ENCODE measurements at regions not wholly inside any gene's neighbourhood (a gene's known extent, or its start where the extent isn't known, plus 50 kb on each side); places are given as distances from the start of the nearest gene placed in this dataset.

DNA sequence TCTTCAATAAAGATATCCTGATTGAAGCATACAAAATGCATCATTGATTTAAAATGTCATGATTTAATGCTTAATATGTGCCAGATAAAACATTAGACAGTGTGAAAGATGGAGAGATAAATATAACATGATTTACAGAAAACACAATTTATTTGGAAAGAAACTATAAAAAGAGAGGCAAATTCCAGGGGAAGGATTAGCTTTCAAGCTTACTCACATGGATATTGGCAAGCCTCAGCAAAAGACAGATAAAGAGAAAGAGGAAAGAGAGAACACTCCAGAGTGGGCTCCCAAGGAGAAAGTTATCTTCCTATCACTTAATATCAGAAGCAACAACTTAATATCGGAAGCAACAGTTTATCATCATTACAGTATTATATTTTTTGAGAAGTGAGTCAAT lies 1036.5 kb downstream of the SQOR start:
- no peak for DNase-seq

DNA sequence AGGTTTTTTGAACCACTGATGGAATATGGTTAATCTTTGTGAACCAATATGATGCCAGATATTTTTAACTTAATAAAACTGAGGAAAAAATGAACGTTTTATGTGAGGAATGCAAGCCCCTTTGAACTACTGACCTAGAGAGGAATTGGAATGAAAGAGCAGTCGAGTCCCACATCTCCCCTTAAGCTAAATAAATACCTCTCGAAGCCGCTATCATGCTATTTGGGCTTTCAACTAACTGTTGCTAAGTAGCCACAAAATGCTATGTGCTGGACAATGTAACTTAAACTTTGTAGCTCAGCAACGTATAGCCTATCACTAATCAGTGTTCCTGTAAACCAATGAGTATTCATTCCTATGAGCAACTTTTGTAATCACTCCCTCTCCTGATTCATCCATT lies 1037.2 kb downstream of the SQOR start:
- DNase-seq: no peak

DNA sequence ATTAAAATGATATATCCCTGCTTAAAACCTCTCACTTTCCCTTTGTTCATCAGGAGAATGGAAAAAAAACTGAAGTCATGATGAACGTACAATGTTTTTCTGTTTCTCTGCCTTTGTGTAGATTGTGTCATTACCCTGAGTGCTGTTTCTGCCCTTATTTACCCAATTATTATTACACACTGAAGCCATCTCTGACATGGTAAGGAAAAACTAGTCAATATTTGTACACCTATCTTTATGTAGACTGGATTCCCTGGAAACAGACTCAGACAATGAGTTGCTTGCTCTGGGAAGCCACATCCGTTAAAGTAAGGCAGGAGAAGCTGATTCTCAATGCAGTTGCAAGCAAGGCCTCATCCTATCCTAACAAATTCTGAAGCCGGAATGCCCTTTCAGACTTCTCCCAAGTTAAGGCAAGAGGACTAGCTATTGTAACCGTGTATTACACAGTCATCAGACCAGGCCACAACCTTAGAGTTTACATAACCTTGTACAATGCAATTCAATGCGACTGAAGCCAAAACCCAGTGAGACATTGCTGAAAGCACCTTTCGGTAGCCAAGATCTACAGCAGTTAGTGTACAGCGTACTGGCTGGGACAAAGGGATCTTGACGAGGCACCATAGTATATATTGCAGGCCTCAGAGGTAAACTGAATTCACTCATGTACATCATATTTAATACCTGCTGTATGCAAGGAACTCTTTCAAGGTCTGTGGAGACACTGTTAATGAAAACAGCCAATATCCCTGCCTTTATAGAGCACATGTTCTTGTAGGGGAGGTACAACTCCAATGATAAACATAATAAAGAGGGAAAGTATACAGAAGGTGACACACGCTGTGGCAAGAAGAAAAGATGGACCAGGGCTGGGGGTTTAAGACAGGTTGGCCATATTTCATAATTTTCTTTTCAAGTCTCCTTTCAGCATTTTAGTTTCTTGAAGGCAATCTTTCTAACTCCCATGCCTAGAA lies 1040.8 kb upstream of the SEMA6D start:
- DNase-seq: no peak

DNA sequence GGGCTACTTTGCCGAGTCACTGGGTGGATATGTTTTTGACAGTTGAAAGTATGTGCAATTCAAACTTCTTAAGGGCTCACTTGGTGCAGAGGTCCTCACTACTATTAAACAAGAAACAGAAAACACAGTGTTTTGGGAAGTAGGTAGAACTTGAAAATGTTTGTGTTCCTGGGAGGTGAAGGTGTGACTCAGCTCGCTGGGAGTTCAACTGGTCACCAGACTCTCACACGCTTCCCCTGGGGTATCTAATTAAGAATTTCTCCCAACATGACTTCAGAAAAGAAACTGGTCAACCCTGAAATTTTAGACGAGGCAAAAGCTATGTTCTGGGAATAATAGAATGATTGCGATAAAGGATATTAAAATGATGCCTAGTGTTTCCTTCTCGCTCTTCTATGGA lies 1039.8 kb upstream of the SEMA6D start:
- no peak for DNase-seq

DNA sequence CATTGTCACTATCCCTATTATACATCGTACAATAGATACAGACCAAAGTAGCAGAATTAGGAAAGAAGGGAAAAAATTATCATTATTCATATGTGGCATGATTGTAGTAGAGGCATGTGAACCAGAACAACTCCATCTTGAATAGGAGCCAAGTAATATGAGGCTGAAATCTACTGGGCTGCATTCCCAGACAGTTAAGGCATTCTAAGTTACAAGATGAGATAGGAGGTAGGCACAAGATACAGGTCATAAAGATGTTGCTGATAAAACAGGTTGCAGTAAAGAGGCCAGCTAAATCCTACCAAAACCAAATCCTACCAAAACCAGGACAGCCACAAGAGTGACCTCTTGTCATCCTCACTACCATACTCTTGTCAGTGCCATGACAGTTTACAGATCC lies 1035.4 kb upstream of the SEMA6D start:
- no peak for DNase-seq

DNA sequence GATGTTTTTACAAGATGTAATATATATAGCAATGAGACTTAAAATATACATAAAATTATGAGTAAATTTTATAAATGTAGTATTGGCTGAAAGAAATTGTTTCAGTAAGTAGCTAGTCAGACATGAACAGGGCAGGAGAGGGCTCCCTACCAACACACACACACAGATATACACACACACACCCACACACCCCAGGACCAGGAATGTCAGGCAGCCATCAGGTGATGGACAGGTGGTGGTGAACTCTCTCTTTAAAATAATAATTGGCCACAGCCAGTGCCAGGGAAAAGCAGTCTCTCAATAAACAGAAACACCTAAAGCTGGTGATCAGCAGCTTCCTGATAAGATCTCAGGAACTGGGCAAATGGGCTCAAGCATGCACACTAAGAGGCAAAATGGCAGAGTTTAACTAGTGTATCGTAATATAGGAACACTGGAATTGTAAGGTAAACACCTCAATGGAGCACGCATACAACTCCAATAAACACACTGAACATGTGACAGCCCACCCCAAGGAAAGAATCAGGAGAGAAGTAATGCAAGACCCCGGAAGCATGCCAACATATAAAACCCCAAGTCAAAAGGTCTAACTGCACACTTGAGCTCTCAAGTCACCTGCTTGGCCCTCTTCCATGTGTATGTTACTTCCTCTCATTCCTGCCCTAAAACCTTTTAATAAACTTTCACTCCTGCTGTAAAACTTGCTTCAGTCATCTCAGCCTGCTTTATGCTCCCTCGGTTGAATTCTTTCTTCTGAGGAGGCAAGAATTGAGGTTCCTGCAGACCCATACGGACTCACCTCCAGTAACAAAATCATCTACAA lies 1034.1 kb upstream of the SEMA6D start:
- DNase-seq: no peak

- no peak for DNase-seq
These were observed 1032.2 kb upstream of the SEMA6D start for GRCh38 chr15:46685096-46685495.

DNA sequence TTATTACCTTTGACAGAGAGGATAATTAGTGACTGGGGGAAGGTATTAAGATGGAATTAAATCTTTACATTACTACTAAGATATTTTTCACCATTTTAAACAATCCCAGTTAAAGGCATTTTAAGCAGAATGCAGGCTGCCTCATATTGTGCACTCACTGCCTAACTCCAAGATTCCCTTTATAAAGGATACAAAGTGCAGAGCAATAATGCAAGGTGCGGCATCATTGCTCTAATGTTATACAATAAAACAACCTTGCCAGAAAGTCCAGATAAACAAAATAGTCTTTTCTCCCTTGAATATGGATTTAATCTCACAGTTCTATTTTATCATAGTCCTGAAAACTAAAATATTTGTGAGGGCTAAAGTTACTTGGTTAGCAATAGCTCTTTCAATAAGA lies 1031.6 kb upstream of the SEMA6D start:
- no peak for DNase-seq

GRCh38 chr15:46696281-46696680 lies 1021.0 kb upstream of the SEMA6D start:
- DNase-seq: no peak

DNA sequence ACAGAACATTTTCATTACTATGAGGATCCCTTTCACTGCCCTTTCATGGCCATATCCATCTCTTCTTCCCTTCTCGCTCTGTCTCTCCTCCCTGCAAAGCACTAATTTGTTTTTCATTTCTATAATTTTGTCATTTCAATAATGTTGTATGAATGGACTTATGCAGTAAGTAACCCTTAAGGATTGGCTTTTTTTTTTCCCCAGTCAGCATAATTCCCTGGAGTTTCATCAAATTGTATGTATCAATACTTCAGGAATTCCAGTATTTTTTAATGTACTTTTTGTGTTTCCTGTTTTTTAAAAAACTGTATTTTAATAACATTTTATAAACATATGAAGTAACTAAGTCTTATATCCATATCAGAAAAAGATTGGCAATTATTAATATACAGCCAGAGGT lies 1016.0 kb upstream of the SEMA6D start:
- no peak for DNase-seq

- no peak for DNase-seq
These were observed 1015.4 kb upstream of the SEMA6D start for GRCh38 chr15:46701896-46702295.

DNA sequence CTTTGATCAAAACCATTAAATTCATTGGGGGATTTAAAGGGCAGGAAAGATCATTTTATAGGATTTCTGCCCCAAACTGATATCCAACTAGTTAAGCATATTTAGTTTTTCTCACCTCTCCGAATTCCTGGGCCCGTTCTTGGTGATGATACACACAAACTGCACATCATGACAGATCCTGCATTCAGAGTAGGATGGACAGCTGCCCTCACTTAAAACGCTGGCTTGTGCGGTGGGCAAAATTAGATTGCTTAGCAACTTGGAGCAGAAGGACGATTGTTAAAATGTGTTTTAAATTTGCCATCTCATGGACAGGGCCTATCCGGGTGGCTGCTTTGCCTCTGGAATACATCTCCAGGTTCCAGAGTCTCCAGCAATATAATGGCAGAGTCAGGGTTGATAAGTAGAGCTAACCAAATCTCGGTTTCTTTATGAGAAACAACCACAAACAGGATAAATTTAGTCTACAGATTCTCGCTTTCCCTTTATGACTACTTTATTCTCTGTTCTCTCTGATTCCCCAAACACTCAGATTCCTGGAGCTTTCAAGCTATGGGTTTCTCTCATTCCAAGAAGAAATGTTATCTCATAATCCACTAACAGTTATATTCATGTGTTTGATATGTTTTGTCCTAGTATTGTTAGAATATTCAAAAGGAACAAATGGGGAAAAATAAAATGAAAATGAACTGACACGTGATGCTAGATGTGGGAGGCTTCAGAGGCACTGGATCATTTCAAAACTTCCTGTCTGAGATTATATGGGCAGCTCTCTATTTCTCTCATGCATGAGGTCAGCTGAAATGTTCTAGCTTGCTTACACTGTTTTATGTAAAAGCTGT lies 1014.1 kb upstream of the SEMA6D start:
- no peak for DNase-seq

- no peak for DNase-seq
These were observed 1013.3 kb upstream of the SEMA6D start for GRCh38 chr15:46703871-46704637.

DNA sequence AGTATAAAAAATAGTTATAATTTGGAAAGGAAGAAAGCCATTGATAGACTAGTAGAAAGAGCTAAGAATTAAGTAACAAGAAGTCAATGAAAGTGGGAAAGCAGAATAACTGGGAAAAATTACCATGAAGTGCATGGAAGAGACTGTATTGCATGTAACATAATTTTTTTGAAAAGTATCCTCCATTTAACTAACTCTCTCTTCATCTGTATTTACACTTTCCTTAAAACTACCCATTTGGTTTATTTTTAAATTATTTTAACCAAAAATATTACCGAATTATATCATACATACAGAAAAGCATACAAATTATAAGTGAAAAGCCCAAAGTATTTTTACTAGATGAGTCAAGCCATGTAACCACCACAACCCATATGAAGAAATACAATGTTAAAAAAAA lies 1009.9 kb upstream of the SEMA6D start:
- DNase-seq: no peak

DNA sequence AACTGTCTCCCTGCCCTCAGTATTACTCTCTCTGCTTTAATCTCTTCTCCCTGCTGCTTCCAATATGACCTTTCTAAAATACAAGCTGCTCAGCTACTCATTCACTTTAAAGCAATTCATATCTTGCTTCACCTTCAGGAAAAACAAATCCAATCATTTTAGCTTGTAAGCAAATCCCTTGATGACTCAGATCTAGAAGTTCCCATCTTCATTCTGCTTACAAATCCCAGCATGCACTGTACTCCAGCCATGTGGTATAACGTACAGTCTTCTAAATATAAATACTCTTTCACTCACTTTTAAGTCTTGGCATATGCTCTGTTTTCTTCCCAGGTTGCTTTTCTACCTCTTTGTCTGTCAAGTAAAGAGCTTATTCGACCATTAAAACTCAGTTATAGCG lies 1009.1 kb upstream of the SEMA6D start:
- no peak for DNase-seq

GRCh38 chr15:46709460-46710083 lies 1007.7 kb upstream of the SEMA6D start:
- DNase-seq: no peak

GRCh38 chr15:46710401-46710960 lies 1006.8 kb upstream of the SEMA6D start:
- no peak for DNase-seq

- DNase-seq: no peak
These were observed 1004.3 kb upstream of the SEMA6D start for GRCh38 chr15:46713045-46713444.

DNA sequence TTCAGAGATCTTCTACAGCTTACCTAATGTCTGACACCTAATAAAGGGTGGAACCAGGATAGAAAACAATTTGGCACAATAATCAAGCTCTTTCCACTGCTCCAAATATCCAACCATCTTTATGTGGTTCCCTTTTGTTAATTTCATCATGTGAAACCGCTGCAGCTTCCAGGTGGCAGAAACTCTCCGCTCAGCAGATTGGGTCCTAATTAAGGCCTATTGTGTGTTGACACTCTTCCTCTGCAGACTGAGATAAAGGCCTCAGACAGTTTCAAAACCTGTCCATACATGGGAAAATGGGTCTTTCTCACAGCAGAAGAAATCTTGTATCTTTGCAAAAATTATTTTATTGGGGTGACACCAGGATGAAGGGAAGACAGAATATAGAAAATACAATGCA lies 1002.4 kb upstream of the SEMA6D start:
- DNase-seq: no peak

DNA sequence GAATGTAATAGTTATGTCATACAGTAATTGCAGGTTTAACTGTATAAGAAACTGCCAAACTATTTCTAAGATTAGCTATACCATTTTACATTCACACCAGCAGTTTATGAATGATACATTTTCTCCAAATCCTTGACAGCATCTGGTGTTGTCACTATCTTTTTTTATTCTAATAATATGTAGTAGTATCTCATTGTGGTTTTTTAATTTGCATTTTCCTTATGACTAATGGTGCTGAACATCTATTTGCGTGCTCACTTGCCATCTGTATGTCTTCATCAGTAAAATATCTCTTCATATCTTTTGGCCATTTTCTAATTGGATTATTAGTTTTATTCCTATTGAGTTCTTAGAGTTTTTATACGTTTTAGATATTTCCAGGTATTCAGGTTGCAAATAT lies 994.0 kb upstream of the SEMA6D start:
- DNase-seq: no peak

GRCh38 chr15:46732060-46732459 lies 985.2 kb upstream of the SEMA6D start:
- no peak for DNase-seq

All from activated CD4-positive, alpha-beta T cell treated with anti-CD3 and anti-CD28 coated beads, Interleukin-2, amount 50 U/mL, for 48 hours (primary cell).